ENCODE measurements at regions not wholly inside any gene's neighbourhood (a gene's known extent, or its start where the extent isn't known, plus 50 kb on each side); places are given as distances from the start of the nearest gene placed in this dataset.
A peak's percentile ranks its signal among the peaks of the same experiment; 100 is the strongest.

DNA sequence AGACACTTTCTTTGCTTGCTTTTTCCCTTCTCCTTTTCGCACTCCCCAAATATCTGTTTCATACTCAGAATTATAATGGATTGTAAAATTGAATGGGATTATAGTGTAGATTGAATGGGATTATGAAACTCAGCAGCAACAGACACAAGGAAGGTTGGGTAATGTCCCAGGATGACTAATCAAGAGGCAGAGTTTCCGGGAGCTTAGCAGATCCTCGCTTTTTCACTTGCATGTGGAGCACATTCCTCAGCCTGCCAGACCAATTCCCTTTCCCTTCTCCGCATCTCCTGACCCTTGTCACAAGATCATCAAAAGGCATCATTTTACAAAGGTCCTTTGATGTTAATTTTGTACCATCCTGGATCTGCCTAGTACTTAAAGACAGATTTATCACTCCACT is 55.1 kb upstream of the SLC1A1 start:
- DNase-seq (ENCODE audit: low read depth): peak; percentile 82
- no peak overlapping the region for H3K4me3 ChIP-seq (ENCODE audit: low read depth, low read length)
- TF ChIP-seq CTCF (IDR thresholded peaks at IDR 0.05; ENCODE audit: insufficient read depth, low read length): no peak

DNA sequence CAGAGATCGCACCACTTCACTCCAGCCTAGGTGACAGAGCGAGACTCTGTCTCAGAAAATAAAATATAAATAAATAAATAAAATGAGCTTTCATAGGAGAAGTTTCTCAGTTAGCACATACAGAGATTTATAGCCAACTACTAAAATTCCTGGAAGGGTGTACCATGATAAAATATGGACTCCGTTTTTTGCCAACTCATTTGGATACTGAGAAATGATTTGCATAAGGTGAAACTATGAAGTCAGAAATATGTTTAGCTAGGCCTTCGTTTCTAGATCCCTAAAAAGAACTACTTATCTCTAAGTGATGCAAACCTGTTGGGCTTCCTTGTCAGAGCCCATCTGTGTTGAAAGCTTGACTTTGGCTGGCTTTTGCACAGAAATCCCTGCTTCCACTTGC is 56.9 kb upstream of the SLC1A1 start:
- no peak for TF ChIP-seq CTCF (IDR thresholded peaks at IDR 0.05; ENCODE audit: insufficient read depth, low read length)
- H3K4me3 ChIP-seq (ENCODE audit: low read depth, low read length): no peak overlapping the region
- no peak for DNase-seq (ENCODE audit: low read depth)

DNA sequence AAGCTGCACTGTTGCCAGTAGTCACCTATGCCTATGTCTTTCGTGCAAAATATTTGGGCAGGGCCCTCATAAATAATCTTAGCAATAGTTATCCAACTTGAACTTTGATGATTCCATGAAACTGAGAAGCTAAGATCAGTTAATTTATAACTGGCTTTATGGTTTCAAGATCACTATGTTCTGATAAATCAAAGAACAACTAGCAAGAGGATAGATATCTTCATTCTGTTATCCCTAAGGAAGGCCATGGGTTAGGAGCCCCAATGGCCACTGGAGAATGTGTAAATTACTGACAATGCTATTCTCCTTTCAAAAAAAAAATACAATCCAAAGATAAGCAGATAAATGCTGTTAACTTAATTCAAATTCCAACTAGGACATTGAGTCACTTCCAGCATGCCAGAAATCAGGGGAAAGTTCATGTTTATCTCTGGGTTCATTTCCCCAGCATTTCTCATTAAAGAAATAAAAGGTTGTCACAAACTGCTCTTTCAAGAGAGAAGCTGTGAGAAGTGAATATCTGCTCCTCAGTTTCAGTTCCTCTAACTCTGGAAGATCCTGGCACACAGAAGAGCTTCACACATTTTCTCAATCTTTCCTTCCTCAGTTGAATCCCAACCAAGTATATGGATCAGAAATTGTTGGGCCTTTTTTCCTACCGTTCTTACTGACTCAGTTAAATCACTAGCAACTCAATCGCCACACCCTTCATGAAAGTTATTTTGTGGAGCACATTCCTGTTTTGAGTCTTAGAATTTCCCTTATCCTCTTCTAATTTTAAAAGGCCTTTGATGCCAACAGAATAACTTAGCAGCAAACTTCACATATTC is 59.6 kb upstream of the SLC1A1 start:
- no peak overlapping the region for H3K4me3 ChIP-seq (ENCODE audit: low read depth, low read length)
- TF ChIP-seq CTCF (IDR thresholded peaks at IDR 0.05; ENCODE audit: insufficient read depth, low read length): no peak
- DNase-seq (ENCODE audit: low read depth): peak; percentile 77

DNA sequence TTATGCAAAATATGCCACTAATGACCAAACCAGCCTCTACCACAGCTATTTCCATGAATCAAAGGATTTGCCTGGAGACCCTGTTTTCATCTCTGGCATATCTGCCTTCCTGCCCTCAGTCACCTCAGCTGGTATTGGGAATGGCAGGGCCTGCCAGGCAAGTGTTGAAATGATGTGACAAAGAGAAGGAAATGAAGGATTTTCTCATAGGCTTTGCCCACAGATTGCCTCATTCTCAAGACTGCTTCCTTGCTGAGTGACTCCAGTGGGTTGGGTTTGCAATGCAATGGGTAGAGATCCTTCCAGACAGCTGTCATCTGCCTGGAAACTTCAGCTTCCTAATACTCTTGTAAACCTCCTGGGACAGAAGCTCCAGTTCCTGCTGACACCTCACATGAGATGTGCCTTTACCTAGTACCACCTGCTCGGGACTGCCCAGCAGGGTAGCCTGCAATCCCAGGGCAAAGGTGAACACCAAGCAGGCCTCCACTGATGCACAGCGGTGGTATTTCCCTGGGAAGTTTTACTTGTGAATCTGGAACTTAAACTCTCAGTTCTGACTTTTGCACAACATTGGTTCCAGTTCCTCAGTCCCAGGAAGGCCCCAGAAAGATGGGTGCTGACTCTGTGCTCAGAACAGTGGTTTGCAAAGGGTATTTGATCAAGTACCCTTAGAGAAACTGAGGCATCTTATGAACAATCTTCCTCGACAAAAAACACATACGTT is 64.8 kb upstream of the SLC1A1 start:
- H3K4me3 ChIP-seq (ENCODE audit: low read depth, low read length): no peak overlapping the region
- DNase-seq (ENCODE audit: low read depth): peak; percentile 34
- no peak for TF ChIP-seq CTCF (IDR thresholded peaks at IDR 0.05; ENCODE audit: insufficient read depth, low read length)

- no peak for TF ChIP-seq CTCF (IDR thresholded peaks at IDR 0.05; ENCODE audit: insufficient read depth, low read length)
- no peak overlapping the region for H3K4me3 ChIP-seq (ENCODE audit: low read depth, low read length)
- DNase-seq (ENCODE audit: low read depth): peak; percentile 17
These were observed 65.4 kb upstream of the SLC1A1 start for GRCh38 chr9:4424891-4425290.

GRCh38 chr9:4424038-4424437 is 66.2 kb upstream of the SLC1A1 start:
- H3K4me3 ChIP-seq (ENCODE audit: low read depth, low read length): no peak overlapping the region
- no peak for TF ChIP-seq CTCF (IDR thresholded peaks at IDR 0.05; ENCODE audit: insufficient read depth, low read length)
- no peak for DNase-seq (ENCODE audit: low read depth)
